Neuronal stem cell (in vitro differentiated cells): ENCODE measurements at regions not wholly inside any gene's neighbourhood (a gene's known extent, or its start where the extent isn't known, plus 50 kb on each side); places are given as distances from the start of the nearest gene placed in this dataset.

Experiments
- DNase-seq: peaks from one replicate; pipeline ENCODE4 v3.0.0-alpha.2; 2013; ENCODE audit warnings: low spot score
- H2AFZ ChIP-seq: one replicate; pipeline ENCODE4 v1.6.1; 2013; ENCODE audit warnings: mild to moderate bottlenecking, low read length, inconsistent platforms
- H2AK5ac ChIP-seq: 2 replicates; pipeline ENCODE4 v1.6.1; 2013; ENCODE audit warnings: low read depth, mild to moderate bottlenecking, inconsistent platforms, low read length, moderate library complexity, mixed read lengths
- H2BK120ac ChIP-seq: 2 replicates; pipeline ENCODE4 v1.6.1; 2013; ENCODE audit warnings: low read depth, mild to moderate bottlenecking, inconsistent platforms, low read length, moderate library complexity, mixed read lengths
- H2BK12ac ChIP-seq: one replicate; pipeline ENCODE4 v1.6.1; 2013; ENCODE audit warnings: low read length, inconsistent platforms
- H2BK15ac ChIP-seq: 2 replicates; pipeline ENCODE4 v1.6.1; 2013; ENCODE audit warnings: mild to moderate bottlenecking, low read length, inconsistent platforms, mixed read lengths
- H2BK5ac ChIP-seq: one replicate; pipeline ENCODE4 v1.6.1; 2013; ENCODE audit warnings: inconsistent platforms, mild to moderate bottlenecking, low read length, moderate library complexity
- H3K14ac ChIP-seq: one replicate; pipeline ENCODE4 v1.6.1; 2013; ENCODE audit warnings: low read length, inconsistent platforms
- H3K18ac ChIP-seq: 2 replicates; pipeline ENCODE4 v1.6.1; 2013; ENCODE audit warnings: low read length, inconsistent platforms
- H3K23ac ChIP-seq: 2 replicates; pipeline ENCODE4 v1.6.1; 2013; ENCODE audit warnings: low read depth, mild to moderate bottlenecking, mixed read lengths, low read length, inconsistent platforms; ENCODE audit not compliant: poor library complexity
- H3K27ac ChIP-seq: replicated peaks from 3 replicates; pipeline ENCODE4 v1.5.1; 2013; ENCODE audit warnings: low read length, inconsistent platforms
- H3K27me3 ChIP-seq, 3 experiments: 2 replicates each; pipeline ENCODE4 v1.6.1; 2013; ENCODE audit warnings: low read length in 3 of 3, mild to moderate bottlenecking in 2 of 3, inconsistent platforms in 1 of 3, low read depth in 1 of 3, mixed read lengths in 1 of 3, moderate library complexity in 1 of 3; ENCODE audit not compliant: control insufficient read depth in 3 of 3, insufficient read depth in 3 of 3
- H3K36me3 ChIP-seq, 2 donors: replicated peaks in 1 of 2; 2 replicates each; pipeline ENCODE4 v1.6.1; 2013; ENCODE audit warnings: low read length in 2 of 2; ENCODE audit not compliant: control insufficient read depth in 2 of 2, insufficient read depth in 2 of 2
- H3K4ac ChIP-seq: 2 replicates; pipeline ENCODE4 v1.6.1; 2013; ENCODE audit warnings: inconsistent platforms, mild to moderate bottlenecking, low read length, moderate library complexity
- H3K4me1 ChIP-seq, 2 donors: 1 replicate in 1 of 2; 2 replicates in 1 of 2; pipeline ENCODE4 v1.6.1; 2013; ENCODE audit warnings: low read length in 2 of 2, low read depth in 1 of 2; ENCODE audit not compliant: control insufficient read depth in 2 of 2, insufficient read depth in 1 of 2
- H3K4me2 ChIP-seq: one replicate; pipeline ENCODE4 v1.6.1; 2013; ENCODE audit warnings: mild to moderate bottlenecking, low read length, inconsistent platforms; ENCODE audit not compliant: insufficient read depth, poor library complexity, severe bottlenecking
- H3K4me3 ChIP-seq, 2 donors: 2 replicates each; pipeline ENCODE4 v1.5.1; 2013; ENCODE audit warnings: low read length in 2 of 2, mild to moderate bottlenecking in 2 of 2, inconsistent platforms in 1 of 2, moderate library complexity in 1 of 2
- H3K79me1 ChIP-seq: one replicate; pipeline ENCODE4 v1.6.1; 2013; ENCODE audit warnings: low read depth, mild to moderate bottlenecking, inconsistent platforms, low read length, moderate library complexity
- H3K9ac ChIP-seq: one replicate; pipeline ENCODE4 v1.6.1; 2013; ENCODE audit warnings: mild to moderate bottlenecking, low read depth, low read length, inconsistent platforms; ENCODE audit not compliant: poor library complexity
- H3K9me3 ChIP-seq, 2 donors: replicated peaks in 1 of 2; 2 replicates each; pipeline versions ENCODE3 to v1.6.1; 2013; ENCODE audit warnings: low read length in 2 of 2, mild to moderate bottlenecking in 2 of 2, inconsistent platforms in 1 of 2, low read depth in 1 of 2, mixed read lengths in 1 of 2, moderate library complexity in 1 of 2; ENCODE audit not compliant: control insufficient read depth in 2 of 2, insufficient read depth in 1 of 2
- H4K8ac ChIP-seq: one replicate; pipeline ENCODE4 v1.6.1; 2013; ENCODE audit warnings: low read depth, mild to moderate bottlenecking, inconsistent platforms, low read length, moderate library complexity
- H4K91ac ChIP-seq: one replicate; pipeline ENCODE4 v1.6.1; 2013; ENCODE audit warnings: low read length, low read depth, mild to moderate bottlenecking, inconsistent platforms; ENCODE audit not compliant: poor library complexity
- WGBS, 2 donors: extraction: QIAGEN DNeasy Blood & Tissue Kit; methylation state at CpG; one replicate each; pipeline ENCODE4 v1.1.7; 2013; ENCODE audit warnings: missing lambda C conversion rate in 2 of 2, mixed read lengths in 1 of 2; ENCODE audit not compliant: insufficient read length in 2 of 2, insufficient replicate concordance in 1 of 2; ENCODE audit errors: extremely low coverage in 2 of 2; 5-methylcytosine and 5-hydroxymethylcytosine counted together

GRCh38 chr5:108523360-108523759, 141.5 kb upstream of the FBXL17 start:
- peaks cover 0 to 2% of the 10 kb centered on the region in 2 donors for H3K9me3 ChIP-seq
- H3K23ac ChIP-seq, result no peak overlapping the region
- no peak overlapping the region for H2AFZ ChIP-seq
- H4K8ac ChIP-seq, result no peak overlapping the region
- no peak overlapping the region for H2AK5ac ChIP-seq
- no peak overlapping the region for H3K14ac ChIP-seq
- no peak overlapping the region for H3K27ac ChIP-seq
- no peak overlapping the region for H2BK120ac ChIP-seq
- H4K91ac ChIP-seq, result no peak overlapping the region
- no peaks in the 10 kb centered on the region for H3K27me3 ChIP-seq
- no peak overlapping the region for H3K9ac ChIP-seq
- no peaks in the 10 kb centered on the region for H3K79me1 ChIP-seq
- no peak for DNase-seq
- no peak overlapping the region for H2BK5ac ChIP-seq
- no peak overlapping the region for H2BK15ac ChIP-seq
- no peak overlapping the region for H2BK12ac ChIP-seq
- H3K36me3 ChIP-seq, result no peaks in the 10 kb centered on the region
- no peak overlapping the region for H3K4me2 ChIP-seq
- H3K4me1 ChIP-seq, result no peaks in the 10 kb centered on the region
- H3K4me3 ChIP-seq, result no peak overlapping the region
- H3K18ac ChIP-seq, result no peak overlapping the region
- no peak overlapping the region for H3K4ac ChIP-seq

GRCh38 chr5:108521841-108522506, 140.1 kb upstream of the FBXL17 start:
- no CpG with 5 or more reads among the region's 4 CpGs for WGBS, 2 donors
- no peak overlapping the region for H2BK5ac ChIP-seq
- H3K4me3 ChIP-seq, result no peak overlapping the region
- H3K27me3 ChIP-seq, result no peaks in the 10 kb centered on the region
- peak; percentile 58 for DNase-seq
- H4K91ac ChIP-seq, result no peak overlapping the region
- H3K9me3 ChIP-seq, result no peaks in the 10 kb centered on the region
- no peak overlapping the region for H2AFZ ChIP-seq
- no peak overlapping the region for H2AK5ac ChIP-seq
- no peaks in the 10 kb centered on the region for H3K4me1 ChIP-seq
- no peak overlapping the region for H2BK120ac ChIP-seq
- no peak overlapping the region for H3K18ac ChIP-seq
- H3K36me3 ChIP-seq, result no peaks in the 10 kb centered on the region
- H3K9ac ChIP-seq, result no peak overlapping the region
- no peaks in the 10 kb centered on the region for H3K79me1 ChIP-seq
- H2BK12ac ChIP-seq, result no peak overlapping the region
- H3K4me2 ChIP-seq, result no peak overlapping the region
- no peak overlapping the region for H3K4ac ChIP-seq
- no peak overlapping the region for H4K8ac ChIP-seq
- no peak overlapping the region for H3K23ac ChIP-seq
- no peak overlapping the region for H3K14ac ChIP-seq
- no peak overlapping the region for H2BK15ac ChIP-seq
- H3K27ac ChIP-seq, result no peak overlapping the region

- Histone ChIP-seq H3K4me2 (no peak overlapping the region), H4K8ac (no peak overlapping the region), H3K9me3 (no peaks in the 10 kb centered on the region), H3K4me1 (no peaks in the 10 kb centered on the region), H2BK15ac (no peak overlapping the region), H2BK5ac (no peak overlapping the region), H3K27ac (no peak overlapping the region), H2AK5ac (no peak overlapping the region), H3K79me1 (no peaks in the 10 kb centered on the region), H3K14ac (no peak overlapping the region), H3K9ac (no peak overlapping the region), H2AFZ (peak overlapping the region; percentile 44), H3K18ac (no peak overlapping the region), H3K4ac (no peak overlapping the region), H4K91ac (no peak overlapping the region), H3K36me3 (no peaks in the 10 kb centered on the region), H2BK12ac (no peak overlapping the region), H2BK120ac (no peak overlapping the region), H3K27me3 (no peaks in the 10 kb centered on the region), H3K4me3 (no peak overlapping the region), H3K23ac (no peak overlapping the region)
- no peak for DNase-seq
- no CpG with 5 or more reads among the region's 7 CpGs for WGBS, 2 donors
These were observed 139.3 kb upstream of the FBXL17 start for GRCh38 chr5:108521011-108521700.

GRCh38 chr5:108516785-108517184, 134.9 kb upstream of the FBXL17 start:
- H2AK5ac ChIP-seq, result no peak overlapping the region
- H3K9ac ChIP-seq, result no peak overlapping the region
- no peak overlapping the region for H2BK15ac ChIP-seq
- no peak overlapping the region for H3K4ac ChIP-seq
- H4K8ac ChIP-seq, result no peak overlapping the region
- H2BK12ac ChIP-seq, result no peak overlapping the region
- no peak overlapping the region for H2AFZ ChIP-seq
- H3K18ac ChIP-seq, result no peak overlapping the region
- H3K4me3 ChIP-seq, result no peak overlapping the region
- H3K9me3 ChIP-seq, result no peaks in the 10 kb centered on the region
- no peak for DNase-seq
- H3K27ac ChIP-seq, result no peak overlapping the region
- no peak overlapping the region for H2BK5ac ChIP-seq
- H3K4me1 ChIP-seq, result no peaks in the 10 kb centered on the region
- H3K4me2 ChIP-seq, result no peak overlapping the region
- H2BK120ac ChIP-seq, result no peak overlapping the region
- H3K14ac ChIP-seq, result no peak overlapping the region
- no peak overlapping the region for H4K91ac ChIP-seq
- no peaks in the 10 kb centered on the region for H3K27me3 ChIP-seq
- H3K79me1 ChIP-seq, result no peaks in the 10 kb centered on the region
- no peak overlapping the region for H3K23ac ChIP-seq
- H3K36me3 ChIP-seq, result no peaks in the 10 kb centered on the region
